H9 (cell line): ENCODE measurements at regions not wholly inside any gene's neighbourhood (a gene's known extent, or its start where the extent isn't known, plus 50 kb on each side); places are given as distances from the start of the nearest gene placed in this dataset.

ENCODE experiments used
- DNase-seq: peaks from one replicate; pipeline ENCODE4 v3.0.0-alpha.2; 2017
- H2AFZ ChIP-seq: one replicate; pipeline ENCODE4 v1.6.1; 2013; ENCODE audit warnings: mild to moderate bottlenecking, low read length, control low read depth, moderate library complexity
- H2AK5ac ChIP-seq: 2 replicates; pipeline ENCODE4 v1.6.1; 2013; ENCODE audit warnings: low read length, control low read depth, mixed read lengths; ENCODE audit not compliant: insufficient read length
- H2BK120ac ChIP-seq: one replicate; pipeline ENCODE4 v1.6.1; 2013; ENCODE audit warnings: low read depth, mild to moderate bottlenecking, low read length, control low read depth, inconsistent platforms; ENCODE audit not compliant: poor library complexity, severe bottlenecking
- H2BK12ac ChIP-seq: 2 replicates; pipeline ENCODE4 v1.6.1; 2013; ENCODE audit warnings: low read length, control low read depth, mixed read lengths, low read depth; ENCODE audit not compliant: insufficient read length
- H2BK15ac ChIP-seq: 2 replicates; pipeline ENCODE4 v1.6.1; 2013; ENCODE audit warnings: low read depth, low read length, control low read depth
- H2BK20ac ChIP-seq: one replicate; pipeline ENCODE4 v1.6.1; 2013; ENCODE audit warnings: low read depth, mild to moderate bottlenecking, low read length, control low read depth, inconsistent platforms; ENCODE audit not compliant: poor library complexity, severe bottlenecking
- H2BK5ac ChIP-seq: 2 replicates; pipeline ENCODE4 v1.6.1; 2013; ENCODE audit warnings: low read length, control low read depth, mixed read lengths; ENCODE audit not compliant: insufficient read length
- H3K14ac ChIP-seq: 2 replicates; pipeline ENCODE4 v1.6.1; 2013; ENCODE audit warnings: low read length, control low read depth; ENCODE audit not compliant: insufficient read depth
- H3K18ac ChIP-seq: 2 replicates; pipeline ENCODE4 v1.6.1; 2013; ENCODE audit warnings: low read depth, mild to moderate bottlenecking, mixed read lengths, low read length, control low read depth; ENCODE audit not compliant: insufficient read length
- H3K23ac ChIP-seq: 2 replicates; pipeline ENCODE4 v1.6.1; 2013; ENCODE audit warnings: low read length, control low read depth, mixed read lengths, low read depth; ENCODE audit not compliant: insufficient read length
- H3K23me2 ChIP-seq: 2 replicates; pipeline ENCODE4 v1.6.1; 2013; ENCODE audit warnings: low read depth, mild to moderate bottlenecking, mixed read lengths, low read length, control low read depth; ENCODE audit not compliant: insufficient read length, poor library complexity, severe bottlenecking
- H3K27ac ChIP-seq: 2 replicates; pipeline ENCODE4 v1.5.1; 2013; ENCODE audit warnings: low read length, control low read depth, mixed read lengths, low read depth; ENCODE audit not compliant: insufficient read length
- H3K27me3 ChIP-seq: 2 replicates; pipeline ENCODE4 v1.6.1; 2013; ENCODE audit warnings: low read length, control low read depth, inconsistent platforms; ENCODE audit not compliant: insufficient read depth
- H3K4ac ChIP-seq: 2 replicates; pipeline ENCODE4 v1.6.1; 2013; ENCODE audit warnings: low read depth, mild to moderate bottlenecking, control low read depth, inconsistent platforms, low read length, moderate library complexity
- H3K4me1 ChIP-seq: 2 replicates; pipeline ENCODE4 v1.6.1; 2013; ENCODE audit warnings: low read length, control low read depth, inconsistent platforms; ENCODE audit not compliant: insufficient read depth
- H3K4me2 ChIP-seq: 2 replicates; pipeline ENCODE4 v1.6.1; 2013; ENCODE audit warnings: low read length, control low read depth, mixed read lengths; ENCODE audit not compliant: insufficient read length, insufficient read depth
- H3K56ac ChIP-seq: 2 replicates; pipeline ENCODE4 v1.6.1; 2013; ENCODE audit warnings: low read depth, mild to moderate bottlenecking, mixed read lengths, low read length, control low read depth; ENCODE audit not compliant: insufficient read length
- H3K79me1 ChIP-seq: 2 replicates; pipeline ENCODE4 v1.6.1; 2013; ENCODE audit warnings: low read depth, mild to moderate bottlenecking, moderate library complexity, low read length, control low read depth, inconsistent platforms; ENCODE audit not compliant: insufficient read depth, poor library complexity, severe bottlenecking
- H3K79me2 ChIP-seq: 2 replicates; pipeline ENCODE4 v1.6.1; 2013; ENCODE audit warnings: low read length, control low read depth, inconsistent platforms; ENCODE audit not compliant: insufficient read depth
- H3K9ac ChIP-seq: 2 replicates; pipeline ENCODE4 v1.6.1; 2013; ENCODE audit warnings: low read length, control low read depth, mixed read lengths; ENCODE audit not compliant: insufficient read length; ENCODE audit errors: extremely low read depth
- H3K9me3 ChIP-seq: one replicate; pipeline ENCODE4 v1.6.1; 2013; ENCODE audit warnings: low read depth, low read length, inconsistent platforms; ENCODE audit not compliant: control insufficient read depth
- H3T11ph ChIP-seq: one replicate; pipeline ENCODE4 v1.6.1; 2013; ENCODE audit warnings: mild to moderate bottlenecking, low read length, control low read depth, inconsistent platforms
- H4K20me1 ChIP-seq: one replicate; pipeline ENCODE4 v1.6.1; 2013; ENCODE audit not compliant: control insufficient read depth, insufficient read length, insufficient read depth
- H4K5ac ChIP-seq: 2 replicates; pipeline ENCODE4 v1.6.1; 2013; ENCODE audit warnings: low read depth, mild to moderate bottlenecking, mixed read lengths, low read length, control low read depth; ENCODE audit not compliant: insufficient read length
- H4K8ac ChIP-seq: replicated peaks from 2 replicates; pipeline ENCODE4 v1.6.1; 2013; ENCODE audit warnings: low read length, control low read depth, mixed read lengths, low read depth; ENCODE audit not compliant: insufficient read length
- H4K91ac ChIP-seq: 2 replicates; pipeline ENCODE4 v1.6.1; 2013; ENCODE audit warnings: low read depth, mild to moderate bottlenecking, moderate library complexity, mixed read lengths, low read length, control low read depth; ENCODE audit not compliant: insufficient read length
- H3K27ac Mint-ChIP-seq, 3 experiments: 2 replicates in 2 of 3; 3 replicates in 1 of 3; pipeline ENCODE4 v1.8.0; 2020 to 2021; ENCODE audit warnings: mixed read lengths in 3 of 3, mild to moderate bottlenecking in 1 of 3, moderate library complexity in 1 of 3
- H3K27me3 Mint-ChIP-seq: 2 replicates; pipeline ENCODE4 v1.8.0; 2021; ENCODE audit warnings: low read depth, mild to moderate bottlenecking, moderate library complexity, mixed read lengths
- H3K36me3 Mint-ChIP-seq, 3 experiments: 2 replicates in 2 of 3; 3 replicates in 1 of 3; pipeline ENCODE4 v1.8.0; 2020 to 2021; ENCODE audit warnings: low read depth in 3 of 3, mixed read lengths in 3 of 3; ENCODE audit not compliant: insufficient read depth in 1 of 3
- H3K4me1 Mint-ChIP-seq, 2 experiments: 2 replicates each; pipeline ENCODE4 v1.8.0; 2020; ENCODE audit warnings: mixed read lengths in 2 of 2
- H3K4me3 Mint-ChIP-seq, 2 experiments: 2 replicates in 1 of 2; 3 replicates in 1 of 2; pipeline ENCODE4 v1.8.0; 2020 to 2021; ENCODE audit warnings: mild to moderate bottlenecking in 2 of 2, mixed read lengths in 2 of 2, moderate library complexity in 1 of 2
- H3K9me3 Mint-ChIP-seq, 2 experiments: 2 replicates in 1 of 2; 3 replicates in 1 of 2; pipeline ENCODE4 v1.8.0; 2020; ENCODE audit warnings: mild to moderate bottlenecking in 2 of 2, mixed read lengths in 2 of 2, moderate library complexity in 1 of 2
- WGBS: extraction: QIAGEN DNeasy Blood & Tissue Kit; methylation state at CpG from one replicate; pipeline ENCODE4 v1.1.7; 2013; ENCODE audit warnings: missing lambda C conversion rate, low lambda C conversion rate, mixed read lengths; ENCODE audit not compliant: insufficient read length; ENCODE audit errors: extremely low coverage; 5-methylcytosine and 5-hydroxymethylcytosine counted together
- TF ChIP-seq, protein P1 (sequence below): fragments of 200-600 bp; sonication (generic); conservative IDR thresholded peaks from 3 replicates; pipeline ENCODE4 v1.8.0; 2021; ENCODE audit warnings: antibody characterized with exemption, mild to moderate bottlenecking

DNA sequence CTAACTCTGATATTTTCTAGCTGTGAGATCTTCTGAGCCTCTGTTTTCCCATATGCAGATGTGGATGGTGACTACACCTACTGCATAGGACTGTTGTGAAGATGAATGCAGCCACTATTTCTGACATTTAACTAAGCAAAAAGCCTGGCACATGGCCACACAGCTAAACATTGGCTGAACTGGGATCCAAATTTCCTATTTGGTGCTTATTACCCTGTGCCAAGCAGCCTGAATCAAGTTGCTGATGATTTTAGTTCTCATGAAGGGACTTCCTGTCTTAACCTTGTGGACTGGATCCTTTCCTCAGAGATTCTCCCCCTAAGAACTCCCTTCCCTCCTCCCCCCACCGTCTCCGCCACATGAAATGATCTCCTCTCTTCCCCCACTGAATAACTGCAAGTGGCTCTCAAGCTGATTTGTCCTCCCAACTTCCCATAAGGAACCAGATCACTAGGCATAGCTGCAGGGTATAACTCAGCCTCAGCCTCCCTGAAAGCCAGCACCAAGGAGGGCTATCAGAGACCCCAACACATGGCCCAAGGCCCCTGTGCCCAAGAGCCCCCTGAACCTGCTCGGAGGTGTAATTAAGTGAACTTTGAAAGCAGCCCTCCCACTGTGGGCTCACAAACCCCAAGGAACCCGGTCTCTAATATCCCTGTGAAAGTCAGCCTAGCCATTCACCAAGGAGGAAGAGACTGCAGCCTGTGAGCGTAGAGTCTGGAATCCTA lies 55.7 kb downstream of the MAFB start:
- no peak overlapping the region for H2AK5ac ChIP-seq
- no peaks in the 10 kb centered on the region for H3K27me3 ChIP-seq
- no peaks in the 10 kb centered on the region for H3K9me3 ChIP-seq
- H3K27ac Mint-ChIP-seq = no peak overlapping the region
- H4K20me1 ChIP-seq = no peaks in the 10 kb centered on the region
- no peak overlapping the region for H3K23ac ChIP-seq
- WGBS = no CpG with 5 or more reads among the region's 5 CpGs
- no peak overlapping the region for H2BK120ac ChIP-seq
- no peak overlapping the region for H4K91ac ChIP-seq
- H3K27ac ChIP-seq = no peak overlapping the region
- no peak overlapping the region for H2AFZ ChIP-seq
- H3K36me3 Mint-ChIP-seq = no peaks in the 10 kb centered on the region
- no peak overlapping the region for H3T11ph ChIP-seq
- H2BK12ac ChIP-seq = no peak overlapping the region
- no peak overlapping the region for H2BK5ac ChIP-seq
- peaks cover 5% of the 10 kb centered on the region for H3K27me3 Mint-ChIP-seq
- no peak overlapping the region for H3K56ac ChIP-seq
- no peak overlapping the region for H3K9ac ChIP-seq
- no peak overlapping the region for H3K4me3 Mint-ChIP-seq
- H3K23me2 ChIP-seq = no peaks in the 10 kb centered on the region
- peaks cover 2% of the 10 kb centered on the region; the same call in 1 of the 2 replicates for H3K4me1 ChIP-seq
- no peak overlapping the region for H4K8ac ChIP-seq
- DNase-seq = no peak
- H3K9me3 Mint-ChIP-seq = no peaks in the 10 kb centered on the region
- H3K79me2 ChIP-seq = no peaks in the 10 kb centered on the region
- no peak overlapping the region for H3K18ac ChIP-seq
- H2BK15ac ChIP-seq = no peak overlapping the region
- H3K4ac ChIP-seq = no peak overlapping the region
- no peak overlapping the region for H2BK20ac ChIP-seq
- TF ChIP-seq, protein P1, sequence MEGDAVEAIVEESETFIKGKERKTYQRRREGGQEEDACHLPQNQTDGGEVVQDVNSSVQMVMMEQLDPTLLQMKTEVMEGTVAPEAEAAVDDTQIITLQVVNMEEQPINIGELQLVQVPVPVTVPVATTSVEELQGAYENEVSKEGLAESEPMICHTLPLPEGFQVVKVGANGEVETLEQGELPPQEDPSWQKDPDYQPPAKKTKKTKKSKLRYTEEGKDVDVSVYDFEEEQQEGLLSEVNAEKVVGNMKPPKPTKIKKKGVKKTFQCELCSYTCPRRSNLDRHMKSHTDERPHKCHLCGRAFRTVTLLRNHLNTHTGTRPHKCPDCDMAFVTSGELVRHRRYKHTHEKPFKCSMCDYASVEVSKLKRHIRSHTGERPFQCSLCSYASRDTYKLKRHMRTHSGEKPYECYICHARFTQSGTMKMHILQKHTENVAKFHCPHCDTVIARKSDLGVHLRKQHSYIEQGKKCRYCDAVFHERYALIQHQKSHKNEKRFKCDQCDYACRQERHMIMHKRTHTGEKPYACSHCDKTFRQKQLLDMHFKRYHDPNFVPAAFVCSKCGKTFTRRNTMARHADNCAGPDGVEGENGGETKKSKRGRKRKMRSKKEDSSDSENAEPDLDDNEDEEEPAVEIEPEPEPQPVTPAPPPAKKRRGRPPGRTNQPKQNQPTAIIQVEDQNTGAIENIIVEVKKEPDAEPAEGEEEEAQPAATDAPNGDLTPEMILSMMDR = no peak
- H3K4me2 ChIP-seq = no peak overlapping the region
- H3K4me1 Mint-ChIP-seq = peaks cover 0 to 7% of the 10 kb centered on the region in 2 experiments; a peak in 3 of 4 replicates
- no peaks in the 10 kb centered on the region for H3K79me1 ChIP-seq
- no peak overlapping the region; the same call in 1 of the 2 replicates for H3K14ac ChIP-seq
- no peak overlapping the region for H4K5ac ChIP-seq
